Ishikawa (cell line): ENCODE measurements at regions not wholly inside any gene's neighbourhood (a gene's known extent, or its start where the extent isn't known, plus 50 kb on each side); places are given as distances from the start of the nearest gene placed in this dataset.

Experiments used
- CEBPB ChIP-seq: IDR thresholded peaks from 2 replicates; pipeline ENCODE4 v1.6.1; 2012
- CREB1 ChIP-seq: IDR thresholded peaks from 2 replicates; pipeline ENCODE4 v1.6.1; 2012; ENCODE audit warnings: low read depth
- EGR1 ChIP-seq: IDR thresholded peaks from 2 replicates; pipeline ENCODE4 v1.6.1; 2012
- EP300 ChIP-seq: IDR thresholded peaks from 2 replicates; pipeline ENCODE4 v1.6.1; 2012; ENCODE audit warnings: borderline replicate concordance
- FOXM1 ChIP-seq: IDR thresholded peaks from 2 replicates; pipeline ENCODE4 v1.6.1; 2012; ENCODE audit warnings: low read depth, borderline replicate concordance
- NFIC ChIP-seq: IDR thresholded peaks from 2 replicates; pipeline ENCODE4 v1.6.1; 2012
- RAD21 ChIP-seq: IDR thresholded peaks from 2 replicates; pipeline ENCODE4 v1.6.1; 2012; ENCODE audit warnings: low read depth
- REST ChIP-seq: IDR thresholded peaks from 2 replicates; pipeline ENCODE4 v1.6.1; 2012; ENCODE audit warnings: low read depth, mild to moderate bottlenecking
- TAF1 ChIP-seq: IDR thresholded peaks from 2 replicates; pipeline ENCODE4 v1.6.1; 2012; ENCODE audit warnings: low read depth, mild to moderate bottlenecking
- TCF12 ChIP-seq: IDR thresholded peaks from 2 replicates; pipeline ENCODE4 v1.6.1; 2012; ENCODE audit warnings: low read depth
- TEAD4 ChIP-seq: IDR thresholded peaks from 2 replicates; pipeline ENCODE4 v1.6.1; 2012
- YY1 ChIP-seq: IDR thresholded peaks from 2 replicates; pipeline ENCODE4 v1.6.1; 2012; ENCODE audit warnings: low read depth
- ZBTB7A ChIP-seq: IDR thresholded peaks from 2 replicates; pipeline ENCODE4 v1.6.1; 2012; ENCODE audit warnings: low read depth
- TF ChIP-seq, protein P1 (sequence below): IDR thresholded peaks from 2 replicates; pipeline ENCODE4 v1.6.1; 2012
- TF ChIP-seq, protein P2 (sequence below): IDR thresholded peaks from 2 replicates; pipeline ENCODE4 v1.6.1; 2012

GRCh38 chr10:47176903-47177868 is 122.8 kb upstream of the GDF10 start:
- no peak for TF ChIP-seq FOXM1
- no peak for TF ChIP-seq EGR1
- no peak for TF ChIP-seq EP300
- no peak for TF ChIP-seq CREB1
- no peak for TF ChIP-seq REST
- TF ChIP-seq, protein P1, sequence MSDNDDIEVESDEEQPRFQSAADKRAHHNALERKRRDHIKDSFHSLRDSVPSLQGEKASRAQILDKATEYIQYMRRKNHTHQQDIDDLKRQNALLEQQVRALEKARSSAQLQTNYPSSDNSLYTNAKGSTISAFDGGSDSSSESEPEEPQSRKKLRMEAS: no peak

DNA sequence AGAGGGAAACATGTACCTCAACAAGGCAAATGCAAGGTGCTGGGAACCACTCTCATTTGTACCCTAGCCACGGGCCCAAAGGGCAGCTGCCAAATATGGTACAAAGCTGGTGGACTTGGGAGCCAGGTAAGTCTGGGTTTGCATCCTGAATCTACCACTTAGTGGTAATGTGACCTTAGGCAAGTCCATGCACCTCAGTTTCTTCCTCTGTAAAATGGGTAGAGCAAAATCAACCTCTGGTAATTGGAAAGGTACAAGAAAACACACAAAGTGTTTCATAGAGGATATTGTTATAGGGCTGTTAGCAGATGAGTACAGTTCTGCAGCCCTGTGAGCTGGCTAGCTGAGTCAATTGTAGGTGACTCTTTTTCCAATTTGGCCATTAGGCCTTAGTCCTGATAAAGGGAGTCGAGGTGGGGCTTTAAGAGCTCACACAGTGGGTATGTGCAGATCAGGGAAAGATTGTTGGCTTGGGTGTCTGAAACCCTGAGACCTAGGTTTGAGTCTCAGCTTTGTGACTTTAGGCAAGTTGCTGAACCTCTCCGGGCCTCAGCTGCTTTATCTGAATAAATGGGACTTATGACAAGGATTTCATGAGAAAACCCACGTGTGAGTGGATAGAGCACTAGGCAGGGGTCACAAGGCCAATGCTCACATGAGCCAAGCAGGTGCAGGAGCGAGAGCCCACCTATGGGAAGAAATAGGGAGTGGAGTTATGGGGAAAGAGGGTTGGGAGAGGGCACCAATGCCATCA is 121.3 kb upstream of the GDF10 start:
- TF ChIP-seq CEBPB: no peak

GRCh38 chr10:47179291-47179647 is 120.7 kb upstream of the GDF10 start:
- TF ChIP-seq EGR1: no peak
- TF ChIP-seq ZBTB7A: no peak
- no peak for TF ChIP-seq NFIC
- TF ChIP-seq EP300: no peak
- TF ChIP-seq, protein P2, sequence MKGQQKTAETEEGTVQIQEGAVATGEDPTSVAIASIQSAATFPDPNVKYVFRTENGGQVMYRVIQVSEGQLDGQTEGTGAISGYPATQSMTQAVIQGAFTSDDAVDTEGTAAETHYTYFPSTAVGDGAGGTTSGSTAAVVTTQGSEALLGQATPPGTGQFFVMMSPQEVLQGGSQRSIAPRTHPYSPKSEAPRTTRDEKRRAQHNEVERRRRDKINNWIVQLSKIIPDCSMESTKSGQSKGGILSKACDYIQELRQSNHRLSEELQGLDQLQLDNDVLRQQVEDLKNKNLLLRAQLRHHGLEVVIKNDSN: no peak
- TF ChIP-seq YY1: no peak
- no peak for TF ChIP-seq CEBPB
- TF ChIP-seq TAF1: no peak
- TF ChIP-seq TEAD4: no peak

DNA sequence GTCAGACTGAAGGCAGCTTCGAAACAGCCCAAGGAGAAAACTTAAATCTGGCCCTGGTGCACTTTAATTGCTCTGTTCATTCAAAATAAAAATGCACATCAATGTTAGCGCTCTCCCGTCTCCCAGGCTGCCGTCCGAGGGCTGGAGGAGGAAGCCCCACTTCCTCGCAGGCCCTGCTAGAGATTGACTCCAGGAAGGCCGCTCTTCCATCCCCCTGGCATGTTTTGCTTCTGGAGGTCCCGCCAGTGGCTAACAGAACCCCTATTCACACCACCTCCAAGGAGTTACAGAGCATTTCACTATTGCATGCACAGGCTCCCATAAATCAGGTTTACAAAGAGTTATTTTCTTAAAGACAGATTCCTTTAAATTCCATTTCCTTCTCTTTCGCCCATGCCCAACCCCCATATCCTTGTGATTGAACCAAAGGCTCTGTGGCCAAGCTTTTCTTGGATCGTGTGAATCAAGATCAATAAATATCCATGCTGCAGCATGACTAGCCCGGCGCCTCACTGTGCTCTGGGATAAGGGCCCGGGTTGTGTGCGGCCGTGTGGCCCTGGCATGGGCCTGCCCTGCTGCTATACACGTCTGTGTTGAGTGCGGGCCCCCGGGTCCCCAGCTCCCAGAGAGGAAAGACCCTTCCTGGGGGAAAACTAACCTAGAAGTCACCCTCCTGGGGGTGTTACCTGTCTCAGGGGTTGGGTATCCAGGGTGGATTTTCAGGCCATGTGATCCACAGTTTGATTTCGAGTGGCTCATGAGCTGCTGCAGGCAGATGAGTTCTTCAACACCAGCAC is 118.7 kb upstream of the GDF10 start:
- TF ChIP-seq TAF1 (no peak), ZBTB7A (no peak), CREB1 (no peak), YY1 (no peak), EP300 (no peak), RAD21 (no peak), TEAD4 (no peak), NFIC (no peak), EGR1 (no peak), CEBPB (no peak), TCF12 (no peak), REST (no peak), FOXM1 (no peak)
- TF ChIP-seq, protein P1: no peak
- TF ChIP-seq, protein P2: no peak

GRCh38 chr10:47182934-47183703 is 116.9 kb upstream of the GDF10 start:
- TF ChIP-seq TCF12: no peak
- TF ChIP-seq EGR1: no peak
- TF ChIP-seq EP300: no peak
- TF ChIP-seq TEAD4: no peak
- TF ChIP-seq, protein P2: no peak
- TF ChIP-seq ZBTB7A: no peak
- no peak for TF ChIP-seq NFIC
- TF ChIP-seq, protein P1: no peak
- TF ChIP-seq TAF1: no peak
- no peak for TF ChIP-seq FOXM1
- no peak for TF ChIP-seq REST
- no peak for TF ChIP-seq YY1
- no peak for TF ChIP-seq CREB1
- no peak for TF ChIP-seq CEBPB
- no peak for TF ChIP-seq RAD21
